ENCODE measurements at regions not wholly inside any gene's neighbourhood (a gene's known extent, or its start where the extent isn't known, plus 50 kb on each side); places are given as distances from the start of the nearest gene placed in this dataset.

DNA sequence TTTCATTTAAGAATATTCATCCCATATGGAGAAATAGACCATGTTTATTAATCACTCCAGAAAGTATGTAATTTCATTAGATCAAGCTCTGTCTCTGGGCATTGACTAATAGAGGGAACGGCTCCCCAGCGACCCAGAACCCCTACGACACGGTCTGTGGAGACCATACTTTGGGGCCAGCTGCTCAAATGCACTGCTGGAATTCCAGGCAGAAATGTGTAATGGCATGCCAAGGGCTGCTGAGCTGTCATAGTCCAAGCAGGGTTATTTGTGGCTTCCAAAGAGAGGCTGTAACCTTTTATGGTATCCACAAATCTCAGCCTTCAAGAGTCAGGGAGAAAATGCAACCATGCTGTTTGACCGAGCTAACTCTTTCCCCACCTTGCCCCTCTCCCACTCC lies 755.8 kb downstream of the DHX35 start:
- no peak for TF ChIP-seq ZNF350 (tag by site-specific recombination; IDR thresholded peaks at IDR 0.05)
- no peak for TF ChIP-seq ELK4 (IDR thresholded peaks at IDR 0.05; ENCODE audit: borderline replicate concordance, low read depth, low read length)
- no peak for TF ChIP-seq ZNF280D (tag by site-specific recombination; IDR thresholded peaks at IDR 0.05)
- no peak for TF ChIP-seq GLIS2 (tag by site-specific recombination; IDR thresholded peaks at IDR 0.05)
- no peak for TF ChIP-seq ZNF146 (tag by site-specific recombination; IDR thresholded peaks at IDR 0.05)
- no peak for TF ChIP-seq CTCF (tag by site-specific recombination; IDR thresholded peaks at IDR 0.05)
- no peak for TF ChIP-seq ZNF561 (tag by site-specific recombination; IDR thresholded peaks at IDR 0.05; ENCODE audit: borderline replicate concordance)
- TF ChIP-seq ZNF792 (tag by site-specific recombination; IDR thresholded peaks at IDR 0.05): no peak
- no peak for TF ChIP-seq TRIM28 (IDR thresholded peaks at IDR 0.05; ENCODE audit: borderline replicate concordance, low read length)

Data from HEK293 (cell line).